ENCODE measurements at regions not wholly inside any gene's neighbourhood (a gene's known extent, or its start where the extent isn't known, plus 50 kb on each side); places are given as distances from the start of the nearest gene placed in this dataset.

GRCh38 chr10:3865565-3865964, 80.6 kb upstream of the KLF6 start:
- no peak for DNase-seq (ENCODE audit: low read depth in 4 of 4, low spot score in 2 of 4)

DNA sequence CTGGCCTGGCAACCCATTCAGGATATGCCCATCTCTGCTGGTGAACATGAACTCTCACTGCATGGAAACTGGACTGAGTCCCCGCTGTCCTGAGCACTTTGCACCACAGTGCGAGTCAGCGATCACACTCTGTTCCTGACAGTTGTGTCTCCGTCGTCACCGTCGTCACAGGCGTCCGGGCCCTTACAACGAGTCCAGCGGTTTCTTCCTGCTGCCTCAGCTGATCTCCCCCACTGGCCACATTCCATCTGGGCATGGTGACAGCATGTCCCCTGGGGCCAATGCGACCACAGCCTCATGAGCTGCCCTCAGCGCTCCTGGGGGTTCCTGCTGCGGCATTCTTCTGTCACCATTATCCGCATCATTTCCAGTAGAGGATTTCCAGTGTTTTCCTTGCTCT, 76.8 kb upstream of the KLF6 start:
- DNase-seq (ENCODE audit: low read depth in 4 of 4, low spot score in 2 of 4), result no peak

DNA sequence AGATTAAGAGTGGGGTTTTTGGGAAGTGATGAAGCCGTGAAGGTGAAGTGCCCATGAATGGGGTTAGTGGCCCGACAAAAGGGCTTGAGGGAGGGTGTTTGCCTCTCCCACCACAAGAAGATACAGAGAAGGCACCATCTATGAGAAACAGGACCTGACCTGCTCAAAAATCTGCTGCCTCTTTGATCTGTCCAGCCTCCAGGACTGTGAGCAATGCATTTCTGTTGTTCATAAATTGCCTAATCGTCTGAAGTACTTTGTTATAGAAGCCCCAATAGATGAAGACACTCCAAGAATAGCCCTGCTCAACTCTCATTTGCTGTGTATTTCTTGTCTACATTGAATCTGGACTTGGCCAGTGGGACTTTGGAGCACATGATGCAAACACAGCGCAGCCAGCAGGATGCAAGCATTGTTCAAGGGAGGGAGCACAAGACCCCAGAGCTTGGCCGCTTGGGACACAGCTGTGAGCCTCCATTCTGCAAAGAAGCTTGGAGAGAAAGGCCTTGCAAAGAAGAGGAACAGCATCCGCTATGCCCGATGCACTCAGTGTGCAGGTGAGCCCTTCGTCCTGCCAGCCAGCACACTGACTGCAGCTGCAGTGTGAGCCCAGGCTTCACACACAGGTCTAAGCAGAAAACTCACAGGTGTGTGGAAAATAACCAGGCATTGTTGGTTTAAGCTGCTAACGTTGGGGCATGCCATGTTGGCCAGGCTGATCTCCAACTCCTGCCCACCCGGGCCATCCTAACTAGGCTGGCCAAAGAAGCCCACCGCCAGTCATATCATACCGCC, 73.2 kb upstream of the KLF6 start:
- no peak for DNase-seq (ENCODE audit: low read depth in 4 of 4, low spot score in 2 of 4)

- DNase-seq (ENCODE audit: low read depth in 4 of 4, low spot score in 2 of 4), result no peak
Observed at GRCh38 chr10:3857318-3857717, 72.3 kb upstream of the KLF6 start.

- no peak for DNase-seq (ENCODE audit: low read depth in 4 of 4, low spot score in 2 of 4)
Observed at GRCh38 chr10:3856593-3856992, 71.6 kb upstream of the KLF6 start.

- DNase-seq (ENCODE audit: low read depth in 4 of 4, low spot score in 2 of 4), result no peak
Observed at GRCh38 chr10:3853547-3854303, 68.7 kb upstream of the KLF6 start.

DNA sequence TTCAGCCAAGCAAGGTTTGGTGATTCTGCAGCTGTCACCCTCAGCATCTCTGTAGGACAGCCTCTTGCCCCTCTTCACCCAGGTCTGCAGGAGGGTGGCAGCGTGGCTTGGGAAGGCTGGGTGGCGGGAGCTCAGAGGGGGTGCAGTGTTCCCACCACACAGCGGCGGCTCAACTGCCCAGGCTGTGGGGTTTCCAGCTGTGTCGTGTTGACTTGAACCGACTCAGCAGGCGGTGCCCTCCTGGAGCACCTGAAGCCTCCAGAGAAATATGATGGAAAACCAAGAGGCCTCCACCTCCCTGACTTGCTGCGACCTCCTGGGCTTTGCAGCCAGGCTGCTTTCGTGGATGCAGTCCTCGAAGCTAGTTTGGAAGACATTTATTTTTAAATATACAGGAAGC, 68.0 kb upstream of the KLF6 start:
- no peak for DNase-seq (ENCODE audit: low read depth in 4 of 4, low spot score in 2 of 4)

GRCh38 chr10:3852147-3852904, 67.3 kb upstream of the KLF6 start:
- DNase-seq (ENCODE audit: low read depth in 4 of 4, low spot score in 2 of 4), result peak in 2 of 4 donors; percentile 48 to 50

- DNase-seq (ENCODE audit: low read depth in 4 of 4, low spot score in 2 of 4), result no peak
Observed at GRCh38 chr10:3850999-3851937, 66.3 kb upstream of the KLF6 start.

GRCh38 chr10:3848775-3849635, 64.0 kb upstream of the KLF6 start:
- no peak for DNase-seq (ENCODE audit: low read depth in 4 of 4, low spot score in 2 of 4)

DNA sequence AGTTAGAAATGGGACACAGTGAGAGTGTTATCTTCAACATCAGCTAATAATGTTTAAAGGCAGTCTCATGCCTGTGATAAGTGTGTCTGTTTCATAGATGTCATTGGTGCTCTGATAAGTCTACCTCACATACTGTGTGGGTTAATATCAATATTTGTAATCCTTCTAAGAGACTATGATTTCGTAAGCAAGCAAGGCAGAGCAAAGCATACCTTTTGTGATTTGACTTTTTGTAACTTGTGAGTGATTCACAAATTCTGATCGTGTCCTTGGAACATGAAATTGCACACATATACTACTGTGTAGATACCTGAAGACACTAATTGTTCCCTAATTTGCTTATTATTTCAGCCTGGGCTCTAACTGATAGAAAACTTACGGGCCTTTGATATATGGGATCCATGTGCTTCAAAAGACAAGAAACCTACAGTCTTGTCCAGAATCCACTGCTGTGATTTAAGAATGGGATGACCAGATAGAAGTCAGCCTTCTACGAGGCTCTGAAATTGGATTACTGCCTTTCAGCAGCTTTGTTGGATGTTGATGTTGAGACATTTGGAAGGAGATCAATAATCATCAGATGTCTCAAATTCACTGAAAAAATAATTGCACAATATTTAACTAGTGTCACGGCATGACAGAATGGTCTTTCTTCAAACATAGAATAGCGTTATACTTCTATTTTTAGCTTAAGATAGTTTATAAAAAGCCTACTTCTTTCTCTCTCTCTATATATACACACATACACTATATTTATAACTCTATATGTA, 63.2 kb upstream of the KLF6 start:
- no peak for DNase-seq (ENCODE audit: low read depth in 4 of 4, low spot score in 2 of 4)

DNA sequence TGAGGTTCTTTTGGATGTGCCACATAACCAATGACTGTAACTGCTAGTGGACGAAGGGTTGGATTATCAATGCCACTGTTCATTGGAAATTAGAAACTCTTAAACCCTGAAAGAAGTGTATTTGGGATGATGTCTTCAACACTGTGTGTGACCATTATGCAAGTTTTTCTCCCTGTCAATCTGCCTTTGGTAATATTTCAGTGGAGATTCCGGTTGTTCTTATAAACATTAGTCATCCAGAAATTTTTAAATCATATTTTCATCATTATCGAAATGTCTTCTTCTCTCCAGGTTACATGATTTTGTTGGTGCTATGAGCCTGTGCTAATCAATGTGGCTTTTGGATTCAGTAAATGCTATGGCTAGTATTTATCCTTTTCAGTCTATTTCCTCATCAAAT, 61.7 kb upstream of the KLF6 start:
- DNase-seq (ENCODE audit: low read depth in 4 of 4, low spot score in 2 of 4), result no peak

DNA sequence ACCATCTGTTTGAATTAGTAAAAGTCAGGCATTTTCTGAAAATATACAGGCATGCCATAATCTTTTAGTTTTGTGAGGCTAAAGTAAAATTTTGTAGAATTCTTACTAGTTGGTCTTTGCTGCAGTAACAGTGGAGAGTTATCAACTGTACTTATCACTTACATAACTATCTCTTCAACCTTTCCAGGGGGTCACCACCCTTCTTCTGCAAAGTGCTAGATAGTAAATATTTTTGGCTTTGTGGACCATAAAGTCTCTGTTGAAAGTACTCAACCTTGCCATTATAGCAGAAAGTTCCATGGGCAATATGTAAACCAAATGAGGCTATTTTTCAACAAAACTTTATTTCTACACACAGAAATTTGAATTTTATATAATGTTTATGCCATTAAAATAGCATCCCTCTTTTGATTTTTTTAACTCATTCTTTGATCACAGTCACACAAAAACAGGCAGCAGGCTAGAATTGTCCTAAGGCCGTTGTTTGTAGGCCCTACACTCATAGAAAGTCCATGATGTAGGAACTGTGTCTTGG, 59.5 kb upstream of the KLF6 start:
- no peak for DNase-seq (ENCODE audit: low read depth in 4 of 4, low spot score in 2 of 4)

GRCh38 chr10:3838460-3839437, 53.7 kb upstream of the KLF6 start:
- DNase-seq (ENCODE audit: low read depth in 4 of 4, low spot score in 2 of 4), result no peak

DNA sequence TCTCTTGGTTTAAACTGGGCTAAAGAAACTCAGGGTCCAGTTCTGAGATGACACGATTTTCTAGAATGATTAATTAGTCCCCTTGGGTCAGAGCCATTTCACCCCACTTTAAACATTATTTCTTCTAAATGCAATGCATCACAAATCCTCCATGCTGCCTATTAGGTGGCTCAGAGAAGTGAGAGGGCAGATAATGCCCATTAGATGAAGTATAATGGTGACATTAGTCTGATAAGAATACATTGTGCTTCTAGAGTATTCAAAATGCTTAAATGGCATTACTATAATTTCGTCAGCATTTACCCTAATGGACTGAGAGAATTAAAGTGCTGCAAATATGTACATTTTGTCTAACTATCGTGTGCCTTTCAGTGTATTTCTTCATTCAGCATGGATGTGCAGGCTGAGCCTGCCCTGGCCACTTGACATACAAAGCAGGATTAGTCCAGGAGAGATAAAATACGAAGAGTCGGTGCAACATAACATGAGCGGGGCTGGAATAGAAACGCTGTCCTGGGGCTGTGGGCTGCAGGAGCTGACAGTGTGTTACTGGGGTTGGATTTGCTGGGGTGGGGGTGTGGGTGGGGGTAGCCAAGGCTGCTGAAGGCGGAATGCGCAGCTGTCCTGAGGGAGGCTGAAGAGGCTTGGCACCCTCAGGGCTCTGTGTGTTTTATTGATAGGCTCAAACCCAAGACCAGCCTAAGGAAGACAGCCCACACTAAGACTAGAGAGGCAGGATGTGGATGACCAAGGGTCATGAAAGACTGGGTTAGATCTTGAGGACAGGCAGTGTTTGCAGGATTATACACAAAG, 52.8 kb upstream of the KLF6 start:
- no peak for DNase-seq (ENCODE audit: low read depth in 4 of 4, low spot score in 2 of 4)

GRCh38 chr10:3836222-3836820, 51.3 kb upstream of the KLF6 start:
- DNase-seq (ENCODE audit: low read depth in 4 of 4, low spot score in 2 of 4), result no peak
